GM18502 (cell line): ENCODE measurements at regions not wholly inside any gene's neighbourhood (a gene's known extent, or its start where the extent isn't known, plus 50 kb on each side); places are given as distances from the start of the nearest gene placed in this dataset.
"Not testable (repeated sequence)": the region's sequence is repeated elsewhere in the genome, so short reads cannot be mapped to it uniquely, and the experiment has no call there.

Experiments
- ATAC-seq: cut with Tn5 transposase; IDR thresholded peaks from one replicate; pipeline ENCODE4 v1.9.1; 2021; ENCODE audit warnings: mild to moderate bottlenecking; ENCODE audit not compliant: unreplicated experiment, poor library complexity

GRCh38 chr1:47650611-47651010 is 212.8 kb downstream of the FOXD2 start:
- no peak for ATAC-seq

DNA sequence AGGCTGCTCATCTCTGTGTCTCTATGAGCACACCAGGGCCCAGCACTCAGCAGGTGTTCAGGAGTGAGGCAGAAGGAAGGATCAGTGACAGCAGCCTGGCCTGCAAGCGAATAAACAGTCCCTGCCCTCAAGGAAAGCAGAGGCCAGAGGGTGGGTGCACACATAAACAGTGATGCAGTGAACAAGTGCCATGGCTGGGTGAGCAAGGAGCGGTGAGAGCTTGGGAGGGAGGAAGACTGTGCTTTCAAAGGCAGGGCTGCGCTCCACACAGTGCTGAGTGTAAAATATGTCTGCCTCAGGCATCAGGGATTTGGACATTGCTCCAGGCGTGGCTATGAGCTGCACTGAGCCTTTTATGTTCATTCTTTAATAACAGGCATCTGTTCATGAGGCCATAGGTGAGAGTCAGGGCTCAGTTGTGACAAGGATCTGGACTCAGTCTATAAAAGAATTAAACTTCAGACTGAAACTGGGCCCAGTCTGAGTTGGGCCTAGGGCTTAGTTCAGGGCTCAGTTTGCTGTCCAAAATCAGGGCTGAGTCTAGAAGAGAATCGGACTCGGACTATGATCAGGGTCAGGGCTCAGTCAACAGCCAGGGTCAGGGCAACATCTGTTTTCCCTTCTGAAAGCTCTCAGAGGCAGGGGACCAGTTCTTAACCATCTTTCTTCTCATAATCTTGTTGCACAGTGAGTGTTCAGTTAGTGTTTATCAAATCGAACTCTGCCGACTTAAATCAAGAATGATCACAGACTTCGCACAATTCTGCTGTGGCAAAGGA is 213.7 kb downstream of the FOXD2 start:
- ATAC-seq: no peak

GRCh38 chr1:47655521-47656300 is 217.9 kb downstream of the FOXD2 start:
- ATAC-seq: no peak

DNA sequence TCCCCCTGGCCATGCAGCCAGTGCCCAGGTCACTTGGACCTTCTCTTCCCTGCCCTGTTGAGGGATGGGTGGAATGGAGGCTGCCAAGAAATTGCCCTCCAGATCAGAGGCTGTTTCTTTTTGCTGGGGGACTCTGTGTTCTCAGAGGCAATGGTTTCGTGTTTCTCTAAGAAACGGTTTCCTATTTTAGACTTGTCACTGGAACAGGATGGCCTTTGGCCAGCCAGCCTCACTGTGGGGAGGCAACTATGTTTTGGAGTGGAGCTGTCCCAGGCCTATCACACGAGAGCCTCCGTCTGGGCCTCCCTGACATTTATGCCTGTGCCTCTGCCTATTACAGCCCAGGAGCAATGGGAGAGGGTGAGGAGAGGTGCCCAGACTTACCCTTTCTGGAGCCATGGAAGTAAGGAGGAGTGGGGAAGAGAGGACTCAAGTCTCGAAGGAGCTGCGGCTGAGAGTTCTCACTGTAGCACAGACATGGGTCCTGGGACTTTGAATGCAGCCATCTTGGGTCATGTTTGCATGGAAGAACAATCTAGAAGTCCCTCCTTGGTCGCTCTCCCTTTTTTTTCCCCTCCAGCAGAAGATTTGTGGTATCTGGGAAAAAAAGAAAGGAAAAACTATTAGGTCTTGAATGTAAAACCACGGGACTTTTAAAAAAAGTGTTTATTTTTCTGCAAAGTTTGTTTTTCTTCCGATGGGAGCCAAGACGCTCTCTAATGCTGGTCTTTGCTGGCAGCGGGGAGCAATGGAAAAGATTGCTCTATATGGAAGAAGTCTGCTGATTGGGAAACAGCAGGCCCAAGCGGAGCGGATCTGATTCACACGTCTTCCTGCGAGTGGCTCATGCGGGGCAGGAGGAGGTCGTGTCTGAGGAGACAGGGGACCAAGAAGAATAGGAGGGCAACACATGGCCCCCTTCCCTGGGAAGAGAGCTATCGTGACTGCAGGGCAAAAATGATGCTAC is 219.2 kb downstream of the FOXD2 start:
- ATAC-seq: no peak

DNA sequence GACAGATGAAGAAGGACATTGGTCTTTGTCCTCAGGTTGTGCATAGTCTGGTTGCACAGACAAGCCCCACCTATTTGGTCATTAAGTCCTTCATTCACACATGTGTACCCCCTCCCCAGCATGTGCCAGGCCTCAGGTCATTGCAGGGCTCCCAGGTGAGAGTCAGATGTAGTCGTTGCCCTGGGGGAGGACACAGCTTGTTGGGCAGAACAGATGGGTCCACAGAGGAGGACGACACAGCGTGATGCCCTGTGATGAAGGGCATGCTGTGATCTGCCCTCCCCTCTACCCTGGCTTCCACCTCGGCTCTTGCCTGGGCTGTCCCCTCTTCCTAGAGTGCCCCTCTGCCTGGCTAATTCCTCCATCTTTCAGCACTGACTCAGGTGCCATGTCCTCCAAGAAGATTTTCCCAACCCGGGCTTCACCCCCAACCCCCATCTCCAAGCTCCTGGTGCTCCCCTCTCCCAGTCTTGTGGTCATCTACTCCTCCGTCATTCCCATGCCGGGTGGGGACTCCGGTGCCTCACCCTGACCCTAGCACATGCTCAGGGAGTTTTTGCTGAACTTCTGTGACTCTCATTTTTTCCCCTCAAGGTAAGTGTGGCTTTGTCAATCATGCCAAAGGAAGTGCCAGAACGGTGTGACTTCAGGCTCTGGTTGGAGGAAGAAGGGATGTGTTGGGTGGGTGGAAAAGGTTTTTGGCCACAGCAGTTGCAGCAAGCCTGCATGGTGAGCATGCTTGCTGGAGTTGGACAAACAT is 220.5 kb downstream of the FOXD2 start:
- no peak for ATAC-seq

- ATAC-seq: no peak
These were observed 221.3 kb downstream of the FOXD2 start for GRCh38 chr1:47659146-47659545.

DNA sequence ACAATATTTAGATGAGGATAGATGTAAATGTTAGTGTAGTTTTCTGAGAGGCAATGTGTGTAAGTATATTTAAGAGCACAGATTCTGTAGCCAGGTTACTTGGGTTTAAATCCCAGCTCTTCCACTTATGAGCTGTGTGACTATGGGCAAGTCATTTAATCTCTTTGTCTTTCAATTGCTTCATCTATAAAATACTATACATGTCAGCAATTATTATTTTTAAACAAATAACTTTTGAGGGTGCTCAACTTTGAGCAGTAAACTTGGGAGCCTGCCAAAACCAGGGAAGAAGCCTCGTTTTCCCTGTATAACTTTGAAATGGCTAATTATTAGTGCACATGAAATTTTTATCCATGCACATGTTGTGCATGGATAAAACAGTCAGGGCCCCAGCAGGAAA is 222.8 kb downstream of the FOXD2 start:
- no peak for ATAC-seq

DNA sequence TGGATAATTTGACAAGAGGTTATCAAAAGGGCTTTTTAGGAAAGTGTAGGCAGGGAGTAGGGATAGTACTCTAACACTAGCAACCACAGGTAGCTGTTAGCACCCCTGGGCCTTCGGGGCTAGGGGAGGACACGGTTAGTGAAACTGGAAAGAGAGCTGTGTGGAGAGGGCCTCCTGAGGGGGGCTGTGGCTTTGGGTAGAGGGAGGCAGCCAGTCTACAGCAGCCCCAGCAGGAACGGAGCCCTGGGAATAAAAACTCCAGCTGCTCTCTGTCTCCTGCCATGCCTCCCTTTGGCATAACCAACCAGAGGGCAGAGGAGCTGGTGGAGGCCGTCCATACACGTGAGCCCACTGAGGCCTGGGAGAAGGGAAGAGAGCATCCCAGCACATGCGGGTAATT is 223.2 kb downstream of the FOXD2 start:
- ATAC-seq: no peak

DNA sequence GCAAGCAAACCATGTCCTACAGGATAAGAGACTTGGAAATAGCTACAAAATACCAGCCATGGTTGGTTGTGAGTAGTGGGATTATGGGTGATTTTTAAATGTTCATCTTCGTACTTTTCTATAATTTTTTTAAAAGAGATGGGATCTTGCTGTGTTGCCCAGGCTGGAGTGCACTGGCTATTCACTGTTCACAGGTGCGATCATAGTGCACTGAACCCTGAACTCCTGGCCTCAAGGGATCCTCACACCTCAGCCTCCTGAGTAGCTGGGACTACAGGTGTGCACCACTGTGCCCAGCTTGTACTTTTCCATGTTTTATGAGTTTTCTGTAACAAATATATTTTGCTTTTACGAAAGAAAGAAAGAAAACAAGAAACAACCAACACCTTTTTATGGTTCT is 224.2 kb downstream of the FOXD2 start:
- ATAC-seq: no peak

GRCh38 chr1:47663286-47663685 is 225.4 kb downstream of the FOXD2 start:
- ATAC-seq: no peak

DNA sequence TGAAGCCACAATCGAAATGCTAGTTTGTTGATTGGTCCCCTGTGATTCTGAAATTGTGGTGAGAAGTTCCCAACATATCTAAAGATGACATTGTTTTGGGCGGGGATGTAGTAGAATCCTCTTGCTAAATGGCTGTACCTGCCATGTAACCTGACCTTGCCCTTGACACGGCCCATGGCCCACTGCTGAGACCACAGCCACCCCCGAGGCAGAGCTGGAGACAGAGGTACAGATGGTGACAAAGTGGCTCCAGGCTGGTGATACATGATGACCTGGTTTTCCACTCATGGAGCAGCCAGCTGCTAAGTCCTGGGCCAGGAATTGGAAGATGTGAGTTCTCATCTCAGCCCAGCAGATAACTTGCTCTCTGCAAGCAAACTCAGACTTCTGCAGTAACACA is 226.5 kb downstream of the FOXD2 start:
- ATAC-seq: no peak

GRCh38 chr1:47664896-47665295 is 227.1 kb downstream of the FOXD2 start:
- not testable (repeated sequence) for ATAC-seq

- no peak for ATAC-seq
These were observed 231.3 kb downstream of the FOXD2 start for GRCh38 chr1:47669081-47669585.

- no peak for ATAC-seq
These were observed 234.8 kb downstream of the FOXD2 start for GRCh38 chr1:47672622-47673021.

DNA sequence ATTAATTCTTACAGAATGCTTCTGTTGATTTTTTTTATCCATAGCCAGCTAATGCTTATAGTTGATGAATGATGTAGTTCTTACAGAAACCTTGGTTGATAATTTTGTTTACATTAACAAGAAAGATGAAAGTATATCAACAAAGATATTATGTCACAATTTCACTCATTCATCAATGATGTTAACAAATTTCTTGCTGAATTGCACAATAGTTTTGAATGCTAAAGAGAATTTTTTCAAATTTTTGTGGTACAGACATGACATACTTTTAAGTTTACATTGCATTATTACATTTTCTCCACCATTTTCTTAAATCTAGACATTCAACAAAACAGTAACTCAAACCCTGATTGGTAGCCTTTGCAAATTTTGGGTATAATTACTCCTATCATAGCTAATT is 236.3 kb downstream of the FOXD2 start:
- no peak for ATAC-seq

GRCh38 chr1:47675047-47675675 is 237.3 kb downstream of the FOXD2 start:
- no peak for ATAC-seq

- ATAC-seq: no peak
These were observed 237.9 kb downstream of the FOXD2 start for GRCh38 chr1:47675721-47676120.

DNA sequence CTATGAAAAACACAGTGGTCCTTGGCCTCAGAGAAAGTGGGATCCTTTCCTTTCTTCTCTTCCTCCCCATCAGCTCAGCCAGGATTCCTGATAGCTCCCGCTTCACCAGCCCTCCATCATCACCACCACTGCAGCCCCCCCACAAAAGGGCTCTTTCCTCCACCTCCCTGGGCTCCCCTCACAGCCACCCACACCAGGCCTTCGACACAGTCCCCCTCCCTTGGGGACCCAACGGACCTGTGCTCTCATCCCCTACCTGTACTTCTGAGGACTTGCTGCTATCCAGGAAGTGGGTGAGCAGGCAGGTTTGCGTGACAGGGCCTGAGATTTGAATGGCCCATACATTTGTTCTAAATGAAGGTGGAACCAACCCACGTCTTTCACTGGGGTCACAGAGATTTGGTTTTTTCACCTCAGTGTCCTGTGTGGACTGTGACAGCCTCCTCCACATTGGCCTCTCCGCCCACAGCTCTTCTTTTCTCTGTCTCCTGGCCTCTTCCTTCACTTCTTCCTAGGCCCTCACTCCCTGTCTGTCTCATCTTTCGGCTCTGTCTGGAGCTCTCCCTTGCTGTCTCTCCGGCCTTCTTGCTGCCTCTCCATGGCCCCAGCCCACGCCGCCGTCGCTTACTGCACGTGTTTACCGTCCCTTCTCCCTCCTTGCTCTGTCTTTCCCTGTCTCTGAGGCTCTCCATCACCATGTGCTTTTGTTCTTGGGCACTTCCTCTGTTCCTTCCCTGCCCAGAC is 238.6 kb downstream of the FOXD2 start:
- ATAC-seq: no peak
